ENCODE measurements at regions not wholly inside any gene's neighbourhood (a gene's known extent, or its start where the extent isn't known, plus 50 kb on each side); places are given as distances from the start of the nearest gene placed in this dataset.

- H3K27me3 Mint-ChIP-seq: peaks cover 29% of the 10 kb centered on the region
- no peak for TF ChIP-seq CTCF (IDR thresholded peaks at IDR 0.05; ENCODE audit: unreplicated experiment)
- H3K4me3 Mint-ChIP-seq (ENCODE audit: low read depth): no peak overlapping the region
- no peak overlapping the region for H3K27ac Mint-ChIP-seq
- H3K9me3 Mint-ChIP-seq (ENCODE audit: low read depth): peaks cover 6% of the 10 kb centered on the region
- H3K36me3 Mint-ChIP-seq (ENCODE audit: insufficient read depth): no peaks in the 10 kb centered on the region
- DNase-seq (ENCODE audit: low spot score, unreplicated experiment): no peak
- peaks cover 6% of the 10 kb centered on the region for H3K4me1 Mint-ChIP-seq (ENCODE audit: low read depth)
These were observed 133.2 kb upstream of the ADARB2 start for GRCh38 chr10:1870491-1870890.

- Mint-ChIP-seq H3K27me3 (peaks cover 32% of the 10 kb centered on the region), H3K27ac (no peak overlapping the region), H3K9me3 (ENCODE audit: low read depth) (peaks cover 5% of the 10 kb centered on the region), H3K36me3 (ENCODE audit: insufficient read depth) (no peaks in the 10 kb centered on the region), H3K4me3 (ENCODE audit: low read depth) (no peak overlapping the region), H3K4me1 (ENCODE audit: low read depth) (peaks cover 6% of the 10 kb centered on the region)
- no peak for TF ChIP-seq CTCF (IDR thresholded peaks at IDR 0.05; ENCODE audit: unreplicated experiment)
- DNase-seq (ENCODE audit: low spot score, unreplicated experiment): no peak
These were observed 132.5 kb upstream of the ADARB2 start for GRCh38 chr10:1869861-1870260.

- no peak for DNase-seq (ENCODE audit: low spot score, unreplicated experiment)
- Mint-ChIP-seq H3K27me3 (peaks cover 9% of the 10 kb centered on the region), H3K9me3 (ENCODE audit: low read depth) (peaks cover 15% of the 10 kb centered on the region)
These were observed 123.0 kb upstream of the ADARB2 start for GRCh38 chr10:1860351-1860750.

DNA sequence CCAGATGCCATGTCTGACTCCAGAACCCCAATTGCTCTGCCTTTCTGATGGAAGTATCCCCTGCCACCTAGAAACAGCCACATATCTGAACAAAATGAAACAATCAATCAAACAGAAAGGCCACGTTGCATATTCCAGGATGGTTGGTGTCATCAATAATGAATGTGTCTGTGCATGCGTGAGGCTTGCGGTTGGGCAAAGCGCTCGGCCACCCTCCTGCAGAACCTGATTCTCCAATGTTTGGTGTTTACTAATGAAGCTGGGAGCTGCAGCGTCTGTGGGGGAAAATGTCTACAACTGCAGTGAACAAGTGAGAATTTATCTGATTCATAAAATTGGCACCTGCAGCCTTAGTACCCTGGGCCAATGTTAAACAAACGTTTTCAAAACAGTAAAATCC, 121.2 kb upstream of the ADARB2 start:
- Mint-ChIP-seq H3K36me3 (ENCODE audit: insufficient read depth) (no peaks in the 10 kb centered on the region), H3K9me3 (ENCODE audit: low read depth) (peaks cover 3% of the 10 kb centered on the region), H3K4me3 (ENCODE audit: low read depth) (no peak overlapping the region), H3K27ac (no peak overlapping the region), H3K27me3 (peaks cover 6% of the 10 kb centered on the region), H3K4me1 (ENCODE audit: low read depth) (no peaks in the 10 kb centered on the region)
- no peak for DNase-seq (ENCODE audit: low spot score, unreplicated experiment)
- TF ChIP-seq CTCF (IDR thresholded peaks at IDR 0.05; ENCODE audit: unreplicated experiment): no peak

More at GRCh38 chr10:1860351-1860750, 123.0 kb upstream of the ADARB2 start:
- Mint-ChIP-seq H3K36me3 (ENCODE audit: insufficient read depth) (no peaks in the 10 kb centered on the region), H3K4me3 (ENCODE audit: low read depth) (no peak overlapping the region), H3K27ac (no peak overlapping the region), H3K4me1 (ENCODE audit: low read depth) (no peaks in the 10 kb centered on the region)
- TF ChIP-seq CTCF (IDR thresholded peaks at IDR 0.05; ENCODE audit: unreplicated experiment): no peak

DNA sequence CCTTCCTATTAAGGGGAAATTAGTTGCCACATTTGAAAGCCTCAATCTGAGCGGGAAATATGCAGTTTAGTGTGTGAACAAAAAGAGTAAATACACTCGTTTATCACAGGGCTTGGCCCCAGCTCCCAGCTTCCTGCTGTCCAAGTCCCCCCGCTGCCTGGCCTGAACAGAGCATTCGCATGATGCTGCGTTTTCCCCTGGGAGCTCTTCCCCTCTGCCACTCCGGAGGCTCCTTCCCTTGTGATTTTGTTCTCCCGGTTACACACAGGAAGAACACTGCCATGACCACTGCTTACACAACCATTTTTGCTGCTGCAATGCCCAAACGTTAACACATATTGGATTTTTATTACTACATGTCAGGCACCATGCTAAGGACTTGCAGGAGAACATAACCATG, 120.7 kb upstream of the ADARB2 start:
- TF ChIP-seq CTCF (IDR thresholded peaks at IDR 0.05; ENCODE audit: unreplicated experiment): no peak
- Mint-ChIP-seq H3K4me1 (ENCODE audit: low read depth) (no peaks in the 10 kb centered on the region), H3K27ac (no peak overlapping the region), H3K27me3 (peaks cover 6% of the 10 kb centered on the region), H3K36me3 (ENCODE audit: insufficient read depth) (no peaks in the 10 kb centered on the region), H3K4me3 (ENCODE audit: low read depth) (no peak overlapping the region), H3K9me3 (ENCODE audit: low read depth) (no peaks in the 10 kb centered on the region)
- no peak for DNase-seq (ENCODE audit: low spot score, unreplicated experiment)
